22Rv1 (cell line): ENCODE measurements at regions not wholly inside any gene's neighbourhood (a gene's known extent, or its start where the extent isn't known, plus 50 kb on each side); places are given as distances from the start of the nearest gene placed in this dataset.

Experiments used
- ZFX ChIP-seq: fragments of 450-650 bp; IDR thresholded peaks from 2 replicates; pipeline ENCODE4 v1.6.1; 2017; ENCODE audit warnings: antibody characterized with exemption, borderline replicate concordance
- TF ChIP-seq, protein P1 (sequence below): fragments of 450-650 bp; IDR thresholded peaks from 2 replicates; pipeline ENCODE4 v1.5.1; 2017; ENCODE audit warnings: mild to moderate bottlenecking

DNA sequence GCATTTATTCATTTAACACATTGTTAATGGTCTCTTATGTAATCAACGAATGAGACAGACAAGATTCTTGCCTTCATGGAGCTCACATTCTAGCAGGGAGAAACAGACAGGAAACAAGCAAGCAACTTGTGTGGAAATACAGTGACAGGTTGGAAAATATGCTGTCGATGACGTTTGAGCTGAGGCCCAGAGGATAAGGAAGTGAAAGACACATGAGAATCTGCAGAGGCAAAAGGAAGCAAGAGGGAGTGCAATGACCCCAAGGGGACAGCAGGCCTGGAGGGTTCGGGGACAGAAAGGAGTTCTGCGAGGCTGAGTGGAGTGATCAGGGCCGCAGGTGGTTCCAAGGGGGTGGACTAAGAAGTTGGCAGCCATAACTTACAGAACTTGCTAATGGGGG lies 60.6 kb upstream of the AKT3 start:
- TF ChIP-seq, protein P1, sequence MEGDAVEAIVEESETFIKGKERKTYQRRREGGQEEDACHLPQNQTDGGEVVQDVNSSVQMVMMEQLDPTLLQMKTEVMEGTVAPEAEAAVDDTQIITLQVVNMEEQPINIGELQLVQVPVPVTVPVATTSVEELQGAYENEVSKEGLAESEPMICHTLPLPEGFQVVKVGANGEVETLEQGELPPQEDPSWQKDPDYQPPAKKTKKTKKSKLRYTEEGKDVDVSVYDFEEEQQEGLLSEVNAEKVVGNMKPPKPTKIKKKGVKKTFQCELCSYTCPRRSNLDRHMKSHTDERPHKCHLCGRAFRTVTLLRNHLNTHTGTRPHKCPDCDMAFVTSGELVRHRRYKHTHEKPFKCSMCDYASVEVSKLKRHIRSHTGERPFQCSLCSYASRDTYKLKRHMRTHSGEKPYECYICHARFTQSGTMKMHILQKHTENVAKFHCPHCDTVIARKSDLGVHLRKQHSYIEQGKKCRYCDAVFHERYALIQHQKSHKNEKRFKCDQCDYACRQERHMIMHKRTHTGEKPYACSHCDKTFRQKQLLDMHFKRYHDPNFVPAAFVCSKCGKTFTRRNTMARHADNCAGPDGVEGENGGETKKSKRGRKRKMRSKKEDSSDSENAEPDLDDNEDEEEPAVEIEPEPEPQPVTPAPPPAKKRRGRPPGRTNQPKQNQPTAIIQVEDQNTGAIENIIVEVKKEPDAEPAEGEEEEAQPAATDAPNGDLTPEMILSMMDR: no peak
- no peak for TF ChIP-seq ZFX
